Mesendoderm (in vitro differentiated cells): ENCODE measurements at regions not wholly inside any gene's neighbourhood (a gene's known extent, or its start where the extent isn't known, plus 50 kb on each side); places are given as distances from the start of the nearest gene placed in this dataset.

ENCODE experiments used
- DNase-seq: peaks from one replicate; pipeline ENCODE4 v3.0.0; 2013
- H2AK5ac ChIP-seq: 2 replicates; pipeline ENCODE4 v1.6.1; 2013; ENCODE audit warnings: low read length, inconsistent platforms
- H2BK120ac ChIP-seq: 2 replicates; pipeline ENCODE4 v1.6.1; 2013; ENCODE audit warnings: low read depth, mild to moderate bottlenecking, low read length, moderate library complexity, mixed read lengths
- H2BK15ac ChIP-seq: replicated peaks from 2 replicates; pipeline ENCODE4 v1.6.1; 2013; ENCODE audit warnings: low read depth, mild to moderate bottlenecking, moderate library complexity
- H2BK5ac ChIP-seq: 2 replicates; pipeline ENCODE4 v1.6.1; 2013; ENCODE audit warnings: low read length, inconsistent platforms
- H3K18ac ChIP-seq: 2 replicates; pipeline ENCODE4 v1.6.1; 2013; ENCODE audit warnings: mild to moderate bottlenecking, low read length, mixed read lengths
- H3K23ac ChIP-seq: one replicate; pipeline ENCODE4 v1.6.1; 2013; ENCODE audit warnings: low read length
- H3K27ac ChIP-seq: 2 replicates; pipeline ENCODE4 v1.5.1; 2013; ENCODE audit warnings: low read depth, mild to moderate bottlenecking, inconsistent platforms, low read length, moderate library complexity
- H3K27me3 ChIP-seq: 2 replicates; pipeline ENCODE4 v1.6.1; 2013; ENCODE audit warnings: low read length, control low read depth, mild to moderate bottlenecking, inconsistent platforms; ENCODE audit not compliant: insufficient read depth, poor library complexity
- H3K36me3 ChIP-seq: 2 replicates; pipeline ENCODE4 v1.6.1; 2013; ENCODE audit warnings: low read length, inconsistent platforms; ENCODE audit not compliant: control insufficient read depth, insufficient read depth
- H3K4ac ChIP-seq: one replicate; pipeline ENCODE4 v1.6.1; 2013; ENCODE audit warnings: low read depth, mild to moderate bottlenecking, low read length, moderate library complexity
- H3K4me1 ChIP-seq: 2 replicates; pipeline ENCODE4 v1.6.1; 2013; ENCODE audit warnings: low read depth, low read length, inconsistent platforms; ENCODE audit not compliant: control insufficient read depth
- H3K4me2 ChIP-seq: 2 replicates; pipeline ENCODE4 v1.6.1; 2013; ENCODE audit warnings: low read length
- H3K4me3 ChIP-seq: 2 replicates; pipeline ENCODE4 v1.5.1; 2013; ENCODE audit warnings: mild to moderate bottlenecking, low read length
- H3K56ac ChIP-seq: one replicate; pipeline ENCODE4 v1.6.1; 2013; ENCODE audit warnings: low read length
- H3K79me1 ChIP-seq: 2 replicates; pipeline ENCODE4 v1.6.1; 2013; ENCODE audit warnings: low read length, inconsistent platforms
- H3K79me2 ChIP-seq: 2 replicates; pipeline ENCODE4 v1.6.1; 2013; ENCODE audit warnings: mild to moderate bottlenecking, low read length; ENCODE audit not compliant: control insufficient read depth, insufficient read depth
- H3K9ac ChIP-seq: 2 replicates; pipeline ENCODE4 v1.6.1; 2013; ENCODE audit warnings: low read length, inconsistent platforms
- H4K5ac ChIP-seq: one replicate; pipeline ENCODE4 v1.6.1; 2013; ENCODE audit warnings: low read length
- H4K8ac ChIP-seq: one replicate; pipeline ENCODE4 v1.6.1; 2013; ENCODE audit warnings: low read depth, mild to moderate bottlenecking, control low read depth, low read length, moderate library complexity
- WGBS: extraction: QIAGEN DNeasy Blood & Tissue Kit; methylation state at CpG from one replicate; pipeline ENCODE4 v1.1.7; 2013; ENCODE audit warnings: low lambda C conversion rate, missing lambda C conversion rate; ENCODE audit not compliant: insufficient coverage; ENCODE audit errors: extremely low coverage; 5-methylcytosine and 5-hydroxymethylcytosine counted together

DNA sequence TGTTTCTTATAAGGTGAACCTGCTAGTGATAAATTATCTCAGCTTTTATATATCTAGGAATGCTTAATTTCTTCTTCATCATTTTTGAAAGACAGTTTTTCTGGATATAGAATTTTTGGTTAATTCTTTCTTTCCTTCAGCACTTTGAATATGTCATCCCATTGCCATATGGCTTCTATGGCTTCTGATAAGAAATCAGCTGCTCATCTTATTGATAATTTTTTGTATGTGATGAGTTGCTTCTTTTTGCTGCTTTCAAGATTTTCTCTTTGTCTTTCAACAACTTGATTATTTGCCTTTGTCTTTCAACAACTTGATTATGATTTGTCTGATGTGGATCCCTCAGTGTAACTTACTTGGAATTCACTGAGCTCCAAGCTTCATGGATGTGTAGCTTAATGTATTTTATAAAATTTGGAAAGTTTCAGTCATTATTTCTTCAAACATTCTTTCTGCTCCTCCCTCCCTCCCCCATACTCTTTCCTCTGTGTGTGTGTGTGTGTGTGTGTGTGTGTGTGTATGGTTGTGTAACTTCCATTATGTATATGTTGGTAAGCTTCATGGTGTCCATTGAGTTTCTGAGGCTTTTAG, 243.9 kb downstream of the TLE1 start:
- Histone ChIP-seq H3K36me3 (no peaks in the 10 kb centered on the region), H3K79me2 (no peaks in the 10 kb centered on the region), H3K4me3 (no peak overlapping the region), H2BK120ac (no peak overlapping the region), H3K4me2 (no peak overlapping the region), H3K4ac (no peak overlapping the region), H3K23ac (no peak overlapping the region), H4K8ac (no peak overlapping the region), H4K5ac (no peak overlapping the region), H2BK5ac (no peak overlapping the region), H3K9ac (no peak overlapping the region), H2AK5ac (no peak overlapping the region), H3K4me1 (no peaks in the 10 kb centered on the region), H3K27me3 (no peaks in the 10 kb centered on the region), H3K18ac (no peak overlapping the region), H3K56ac (no peak overlapping the region), H3K79me1 (no peaks in the 10 kb centered on the region), H2BK15ac (no peak overlapping the region), H3K27ac (no peak overlapping the region)
- DNase-seq = no peak

DNA sequence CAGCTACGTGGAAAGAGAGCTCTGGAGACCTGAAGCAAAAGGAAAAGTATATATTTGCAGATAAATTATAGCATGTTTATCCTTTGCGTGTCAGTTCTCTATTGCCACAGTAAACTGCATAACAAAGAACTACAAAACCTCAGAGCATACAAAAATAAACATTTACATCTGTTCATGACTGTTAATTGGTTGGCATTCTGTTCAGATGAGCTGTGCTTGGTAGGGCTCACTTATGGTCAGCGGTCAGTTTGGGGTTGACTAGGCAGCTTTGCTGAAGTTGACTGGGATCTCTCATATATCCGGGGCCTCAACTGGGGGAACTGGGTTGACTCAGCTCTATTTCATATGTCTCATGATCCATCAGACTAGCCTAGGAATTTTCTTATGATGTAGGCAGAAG, 257.7 kb downstream of the TLE1 start:
- Histone ChIP-seq H2BK15ac (no peak overlapping the region), H3K9ac (no peak overlapping the region), H3K4me1 (no peaks in the 10 kb centered on the region), H3K18ac (no peak overlapping the region), H3K23ac (no peak overlapping the region), H2AK5ac (no peak overlapping the region), H3K4me2 (no peak overlapping the region), H4K8ac (no peak overlapping the region), H3K79me1 (no peaks in the 10 kb centered on the region), H2BK120ac (no peak overlapping the region), H3K56ac (no peak overlapping the region), H3K27ac (no peak overlapping the region), H3K79me2 (no peaks in the 10 kb centered on the region), H3K4me3 (no peak overlapping the region), H2BK5ac (no peak overlapping the region), H4K5ac (no peak overlapping the region), H3K4ac (no peak overlapping the region), H3K36me3 (no peaks in the 10 kb centered on the region), H3K27me3 (no peaks in the 10 kb centered on the region)
- no CpG with 5 or more reads among the region's 4 CpGs for WGBS
- no peak for DNase-seq

DNA sequence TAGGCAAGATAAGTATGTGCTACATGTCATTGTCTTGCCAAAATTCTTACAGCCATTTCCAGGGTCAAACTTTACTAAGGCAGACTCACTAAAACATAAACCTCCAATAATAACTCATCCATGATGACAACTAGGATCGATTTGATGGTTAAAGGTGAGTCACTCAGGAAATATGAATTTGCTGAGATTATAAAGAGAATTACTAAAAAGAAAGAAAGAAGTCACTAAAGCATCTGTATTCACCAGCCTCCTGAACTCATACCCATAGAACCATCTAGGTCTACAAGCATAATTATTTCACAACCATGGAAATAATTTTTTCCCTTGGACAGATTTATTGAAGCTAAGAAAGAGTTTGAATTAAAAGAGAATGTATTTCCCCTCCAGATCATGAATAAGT, 258.6 kb downstream of the TLE1 start:
- Histone ChIP-seq H4K8ac (no peak overlapping the region), H3K4me2 (no peak overlapping the region), H3K9ac (no peak overlapping the region), H3K27me3 (no peaks in the 10 kb centered on the region), H3K4ac (no peak overlapping the region), H3K56ac (no peak overlapping the region), H4K5ac (no peak overlapping the region), H3K18ac (no peak overlapping the region), H2BK120ac (no peak overlapping the region), H3K4me1 (no peaks in the 10 kb centered on the region), H3K4me3 (no peak overlapping the region), H3K23ac (no peak overlapping the region), H3K79me1 (no peaks in the 10 kb centered on the region), H3K27ac (no peak overlapping the region), H2BK5ac (no peak overlapping the region), H3K79me2 (no peaks in the 10 kb centered on the region), H2BK15ac (no peak overlapping the region), H3K36me3 (no peaks in the 10 kb centered on the region), H2AK5ac (no peak overlapping the region)
- no peak for DNase-seq
- no CpG with 5 or more reads among the region's 1 CpG for WGBS

DNA sequence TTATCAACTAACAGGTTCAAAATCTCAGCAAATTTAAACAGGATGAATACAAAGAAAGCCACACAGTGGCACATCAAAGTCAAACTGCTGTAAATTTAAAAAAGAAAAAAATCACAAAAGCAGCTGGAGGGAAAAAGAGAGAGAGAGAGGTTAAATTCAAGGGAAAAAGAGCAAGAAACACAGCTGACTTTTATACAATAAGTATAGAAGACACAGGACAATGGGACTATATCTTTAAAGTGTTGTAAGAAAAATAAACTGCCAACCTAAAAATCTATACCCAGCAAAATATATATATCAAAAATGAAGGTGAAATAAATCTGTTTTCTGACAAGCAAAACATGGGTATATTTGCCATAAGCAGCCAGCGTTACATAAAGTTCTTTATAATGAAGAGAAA, 261.5 kb downstream of the TLE1 start:
- Histone ChIP-seq H2AK5ac (no peak overlapping the region), H2BK15ac (no peak overlapping the region), H3K4me2 (no peak overlapping the region), H3K18ac (no peak overlapping the region), H4K5ac (no peak overlapping the region), H3K36me3 (no peaks in the 10 kb centered on the region), H3K4me1 (no peaks in the 10 kb centered on the region), H3K9ac (no peak overlapping the region), H3K23ac (no peak overlapping the region), H4K8ac (no peak overlapping the region), H3K79me2 (no peaks in the 10 kb centered on the region), H3K27me3 (no peaks in the 10 kb centered on the region), H3K79me1 (no peaks in the 10 kb centered on the region), H3K27ac (no peak overlapping the region), H3K56ac (no peak overlapping the region), H2BK120ac (no peak overlapping the region), H3K4me3 (no peak overlapping the region), H3K4ac (no peak overlapping the region), H2BK5ac (no peak overlapping the region)
- no CpG with 5 or more reads among the region's 1 CpG for WGBS
- peak; percentile 11 for DNase-seq

DNA sequence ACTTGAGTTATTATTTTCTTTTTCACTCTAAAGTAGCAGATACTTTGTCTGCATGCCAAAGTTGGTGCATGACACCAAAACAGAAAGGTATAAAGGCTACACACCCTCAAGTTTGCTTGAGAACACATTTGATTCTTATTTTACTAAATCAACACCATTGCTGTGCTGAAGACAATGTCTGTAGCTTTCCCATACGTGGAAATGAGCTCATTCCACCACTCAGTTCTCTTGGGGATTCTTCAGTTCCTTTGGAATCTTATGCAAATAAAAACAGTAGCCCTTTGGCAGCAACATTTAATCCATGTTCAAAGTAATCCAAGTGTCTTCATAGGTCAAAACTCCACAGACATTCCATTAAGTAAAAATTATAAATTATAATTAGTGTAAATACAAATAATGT, 264.9 kb downstream of the TLE1 start:
- H4K5ac ChIP-seq = no peak overlapping the region
- H3K4ac ChIP-seq = no peak overlapping the region
- H3K27ac ChIP-seq = no peak overlapping the region
- H3K4me1 ChIP-seq = no peaks in the 10 kb centered on the region
- H4K8ac ChIP-seq = no peak overlapping the region
- WGBS = no CpG with 5 or more reads among the region's 1 CpG
- H2BK120ac ChIP-seq = no peak overlapping the region
- no peaks in the 10 kb centered on the region for H3K79me1 ChIP-seq
- DNase-seq = no peak
- H3K56ac ChIP-seq = no peak overlapping the region
- H2BK5ac ChIP-seq = no peak overlapping the region
- H2AK5ac ChIP-seq = no peak overlapping the region
- H3K4me2 ChIP-seq = no peak overlapping the region
- no peak overlapping the region for H3K9ac ChIP-seq
- no peak overlapping the region for H3K18ac ChIP-seq
- H3K36me3 ChIP-seq = no peaks in the 10 kb centered on the region
- H3K23ac ChIP-seq = no peak overlapping the region
- no peaks in the 10 kb centered on the region for H3K27me3 ChIP-seq
- no peak overlapping the region for H2BK15ac ChIP-seq
- no peaks in the 10 kb centered on the region for H3K79me2 ChIP-seq
- no peak overlapping the region for H3K4me3 ChIP-seq

DNA sequence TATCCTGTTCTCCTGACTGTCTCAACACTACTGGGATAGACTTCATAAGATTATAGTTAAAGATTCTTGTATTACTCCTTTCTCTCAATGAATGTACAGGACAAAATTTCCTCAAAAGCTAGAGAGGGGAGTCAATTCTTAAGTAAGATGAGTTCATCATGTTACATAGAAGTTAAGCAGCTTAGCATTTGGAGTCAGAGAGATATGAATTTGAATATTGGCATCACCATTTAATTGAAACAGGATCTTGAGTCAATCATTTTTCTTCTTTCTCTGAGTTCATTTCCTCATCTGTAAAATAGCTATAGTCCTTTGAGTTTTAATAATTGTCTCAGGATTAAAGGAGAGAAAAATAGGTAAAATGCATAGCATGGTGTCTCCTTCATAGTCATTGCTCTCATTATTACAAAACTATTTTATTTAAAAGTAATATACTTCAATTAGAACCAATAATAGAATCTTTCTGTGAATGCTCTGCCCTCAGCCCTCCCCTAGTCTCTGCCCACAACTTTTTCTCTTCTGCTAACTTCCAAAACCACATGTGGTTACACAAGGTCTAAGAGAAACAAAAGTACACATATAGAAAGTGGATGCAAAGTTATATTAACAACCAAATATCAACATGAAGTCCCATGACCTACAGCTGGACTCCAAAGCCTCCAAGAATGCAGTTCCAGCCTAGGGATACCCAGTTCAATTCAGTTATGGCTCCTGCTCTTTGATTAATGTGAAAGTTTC, 265.6 kb downstream of the TLE1 start:
- H3K4me3 ChIP-seq = no peak overlapping the region

More for the DNA sequence above, 265.6 kb downstream of the TLE1 start:
- Histone ChIP-seq H4K5ac (no peak overlapping the region), H2BK5ac (no peak overlapping the region), H3K36me3 (no peaks in the 10 kb centered on the region), H3K79me2 (no peaks in the 10 kb centered on the region), H2AK5ac (no peak overlapping the region), H2BK15ac (no peak overlapping the region), H3K27me3 (no peaks in the 10 kb centered on the region), H3K4me1 (no peaks in the 10 kb centered on the region), H3K4ac (no peak overlapping the region), H3K27ac (no peak overlapping the region), H3K56ac (no peak overlapping the region), H2BK120ac (no peak overlapping the region), H4K8ac (no peak overlapping the region), H3K4me2 (no peak overlapping the region), H3K23ac (no peak overlapping the region), H3K18ac (no peak overlapping the region), H3K79me1 (no peaks in the 10 kb centered on the region), H3K9ac (no peak overlapping the region)
- DNase-seq = no peak
